Epithelial cell of esophagus (primary cell): ENCODE measurements at regions not wholly inside any gene's neighbourhood (a gene's known extent, or its start where the extent isn't known, plus 50 kb on each side); places are given as distances from the start of the nearest gene placed in this dataset.

Experiments used
- DNase-seq: peaks from one replicate; pipeline ENCODE4 v3.0.0; 2010; ENCODE audit warnings: low read depth
- H3K4me3 ChIP-seq: 2 replicates; pipeline ENCODE4 v1.5.1; 2011; ENCODE audit warnings: mild to moderate bottlenecking, low read length, control low read depth
- TF ChIP-seq, protein P1 (sequence below): IDR thresholded peaks from 2 replicates; pipeline ENCODE4 v1.5.1; 2011; ENCODE audit warnings: low read depth, mild to moderate bottlenecking, low read length, control low read depth, inconsistent platforms; ENCODE audit not compliant: insufficient read depth; ENCODE audit errors: missing control alignments

DNA sequence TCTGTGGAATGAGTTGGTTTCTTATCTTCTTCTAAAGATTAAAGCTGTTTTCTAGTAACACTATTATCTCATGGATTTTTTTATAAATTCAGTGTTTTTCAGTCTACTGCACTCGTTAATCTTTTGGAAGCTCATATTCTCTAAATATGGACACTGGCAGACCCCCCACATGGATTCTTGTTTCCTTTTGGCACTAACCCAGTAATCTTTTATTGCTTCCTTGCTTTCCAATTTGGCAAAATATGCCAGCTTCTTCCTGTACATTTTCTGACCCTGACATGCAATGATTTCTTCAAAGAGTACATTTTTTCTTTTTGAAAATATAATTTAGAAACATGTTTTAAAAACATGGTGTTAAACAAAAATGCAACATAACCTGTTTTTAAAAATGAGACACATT is 474.2 kb upstream of the FTMT start:
- TF ChIP-seq, protein P1, sequence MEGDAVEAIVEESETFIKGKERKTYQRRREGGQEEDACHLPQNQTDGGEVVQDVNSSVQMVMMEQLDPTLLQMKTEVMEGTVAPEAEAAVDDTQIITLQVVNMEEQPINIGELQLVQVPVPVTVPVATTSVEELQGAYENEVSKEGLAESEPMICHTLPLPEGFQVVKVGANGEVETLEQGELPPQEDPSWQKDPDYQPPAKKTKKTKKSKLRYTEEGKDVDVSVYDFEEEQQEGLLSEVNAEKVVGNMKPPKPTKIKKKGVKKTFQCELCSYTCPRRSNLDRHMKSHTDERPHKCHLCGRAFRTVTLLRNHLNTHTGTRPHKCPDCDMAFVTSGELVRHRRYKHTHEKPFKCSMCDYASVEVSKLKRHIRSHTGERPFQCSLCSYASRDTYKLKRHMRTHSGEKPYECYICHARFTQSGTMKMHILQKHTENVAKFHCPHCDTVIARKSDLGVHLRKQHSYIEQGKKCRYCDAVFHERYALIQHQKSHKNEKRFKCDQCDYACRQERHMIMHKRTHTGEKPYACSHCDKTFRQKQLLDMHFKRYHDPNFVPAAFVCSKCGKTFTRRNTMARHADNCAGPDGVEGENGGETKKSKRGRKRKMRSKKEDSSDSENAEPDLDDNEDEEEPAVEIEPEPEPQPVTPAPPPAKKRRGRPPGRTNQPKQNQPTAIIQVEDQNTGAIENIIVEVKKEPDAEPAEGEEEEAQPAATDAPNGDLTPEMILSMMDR = no peak
- no peak for DNase-seq

DNA sequence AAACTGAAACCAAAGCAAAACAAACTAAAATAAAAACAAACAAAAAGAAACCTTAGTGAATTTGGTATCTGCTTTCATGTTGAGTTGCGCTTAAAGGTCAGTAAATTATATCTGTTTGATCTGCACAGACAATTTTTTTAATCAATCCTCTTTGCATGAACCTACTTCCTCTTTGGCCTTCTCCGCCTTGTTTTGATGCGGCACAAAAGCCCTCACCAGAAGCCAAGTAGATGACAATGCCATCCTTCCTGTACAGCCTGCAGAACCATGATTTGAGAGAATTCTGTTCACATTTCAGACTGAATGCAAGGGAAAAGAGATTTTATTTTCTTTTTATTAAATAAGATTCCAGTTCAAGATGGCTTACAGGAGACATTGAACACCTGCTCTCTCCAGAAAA is 473.6 kb upstream of the FTMT start:
- no peak overlapping the region for H3K4me3 ChIP-seq
- no peak for DNase-seq
- TF ChIP-seq, protein P1 = no peak

More for the DNA sequence above, 474.2 kb upstream of the FTMT start:
- H3K4me3 ChIP-seq = no peak overlapping the region

DNA sequence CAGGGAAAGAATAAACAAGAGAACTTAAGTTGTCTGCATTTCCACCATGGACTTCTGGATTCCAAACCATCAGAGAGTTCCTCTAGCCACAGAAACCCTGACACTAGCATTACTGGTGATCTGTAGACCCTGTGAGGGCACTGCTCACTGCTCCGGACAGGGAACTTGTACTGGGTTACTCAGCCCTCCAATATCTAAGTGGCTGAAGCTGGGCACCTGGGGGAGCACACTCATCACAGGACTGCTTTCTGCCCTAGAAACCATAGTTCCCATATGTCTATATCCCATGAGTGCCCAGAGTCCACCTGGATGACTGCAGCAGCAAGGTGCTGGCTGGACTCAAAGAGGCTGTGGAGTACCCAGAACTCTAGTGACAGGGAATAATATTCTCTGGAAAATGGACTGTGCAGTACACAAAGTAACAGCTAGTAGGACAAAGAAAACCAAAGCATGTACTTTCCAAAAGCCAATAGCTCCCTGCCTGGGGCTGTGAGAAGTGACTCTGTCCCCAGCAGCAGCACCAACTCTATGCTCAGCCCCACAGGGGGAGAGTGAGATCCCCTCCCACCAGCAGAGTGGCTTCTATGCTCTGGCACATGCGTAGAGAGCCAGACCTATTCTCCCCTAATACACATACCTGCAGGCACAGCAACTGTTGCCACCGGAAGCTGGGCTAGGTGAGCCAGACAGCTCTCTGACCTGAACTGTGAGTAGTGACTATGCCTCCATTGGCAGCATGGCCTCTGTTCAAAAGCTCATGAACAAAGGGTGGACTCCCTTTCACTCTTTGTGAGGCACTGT is 472.9 kb upstream of the FTMT start:
- no peak overlapping the region for H3K4me3 ChIP-seq
- TF ChIP-seq, protein P1 = no peak
- no peak for DNase-seq

DNA sequence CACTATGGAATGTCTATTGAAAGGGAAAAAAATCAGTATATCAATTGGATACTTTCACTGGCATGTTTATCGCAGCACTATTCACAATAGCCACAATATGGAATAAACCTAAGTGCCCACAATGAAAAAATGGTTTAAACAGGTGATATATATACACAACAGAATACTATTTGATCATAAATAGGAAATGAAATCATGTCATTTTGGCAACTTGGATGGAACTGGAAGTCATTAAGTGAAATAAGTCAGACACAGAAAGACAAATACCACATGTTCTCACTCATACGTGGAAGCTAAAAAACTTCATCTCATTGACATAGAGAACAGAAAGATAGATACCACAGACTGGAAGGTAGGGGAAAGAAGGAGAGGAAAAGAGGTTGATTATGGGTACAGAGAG is 471.6 kb upstream of the FTMT start:
- DNase-seq = no peak
- H3K4me3 ChIP-seq = no peak overlapping the region
- TF ChIP-seq, protein P1 = no peak

DNA sequence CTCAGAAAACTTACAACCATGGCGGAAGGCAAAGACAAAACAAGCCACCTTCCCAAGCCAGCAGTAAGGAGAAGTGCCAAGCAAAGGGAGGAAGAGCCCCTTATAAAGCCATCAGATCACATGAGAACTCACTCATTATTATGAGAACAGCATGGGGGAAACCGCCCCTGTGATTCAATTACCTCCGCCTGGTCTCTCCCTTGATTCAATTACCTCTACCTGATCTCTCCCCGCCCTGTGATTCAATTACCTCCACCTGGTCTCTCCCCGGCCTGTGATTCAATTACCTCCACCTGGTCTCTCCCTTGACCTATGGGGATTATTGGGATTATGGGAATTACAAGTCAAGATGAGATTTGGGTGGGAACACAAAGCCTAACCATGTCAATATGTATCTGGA is 467.3 kb upstream of the FTMT start:
- TF ChIP-seq, protein P1 = no peak
- no peak for DNase-seq
- H3K4me3 ChIP-seq = no peak overlapping the region

DNA sequence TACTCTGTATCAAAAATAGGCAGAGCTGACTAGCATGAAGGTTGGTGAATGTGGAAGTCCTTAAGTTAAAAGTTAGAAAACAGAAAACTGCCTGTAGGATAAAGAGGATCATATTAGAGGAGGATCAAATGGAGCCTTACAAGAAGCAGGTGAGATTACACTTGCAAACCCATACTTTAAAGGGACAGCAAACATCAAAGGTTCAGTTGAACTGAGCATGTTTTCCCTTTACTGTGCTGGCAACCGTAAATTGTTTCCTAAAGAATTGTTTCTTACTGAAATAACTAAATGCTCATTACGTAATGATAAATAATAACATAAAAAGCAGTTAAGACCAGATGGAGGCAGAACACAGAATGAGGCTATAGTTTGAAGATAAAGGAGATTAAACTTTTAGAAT is 465.3 kb upstream of the FTMT start:
- TF ChIP-seq, protein P1 = no peak
- no peak overlapping the region for H3K4me3 ChIP-seq
- DNase-seq = no peak

DNA sequence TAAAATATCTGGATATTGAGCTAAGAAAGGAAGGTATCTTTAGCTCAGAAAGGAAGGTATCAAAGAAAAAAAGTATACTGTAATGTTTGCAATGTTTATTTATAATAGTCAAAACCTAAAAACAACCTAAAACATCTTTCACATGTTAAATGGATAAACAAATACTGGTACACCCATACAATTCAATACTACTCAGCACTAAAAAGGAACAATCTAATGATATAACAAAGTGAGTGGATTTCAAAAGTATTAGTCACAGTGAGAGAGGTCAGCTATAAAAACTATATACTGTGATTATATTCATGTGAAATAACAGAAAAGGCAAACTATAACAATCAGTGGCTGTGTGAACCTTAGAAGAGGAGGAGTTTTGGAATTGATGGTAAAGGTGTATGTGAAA is 455.0 kb upstream of the FTMT start:
- H3K4me3 ChIP-seq = no peak overlapping the region
- no peak for DNase-seq
- TF ChIP-seq, protein P1 = no peak
